Naive thymus-derived CD8-positive, alpha-beta T cell (primary cell): ENCODE measurements at regions not wholly inside any gene's neighbourhood (a gene's known extent, or its start where the extent isn't known, plus 50 kb on each side); places are given as distances from the start of the nearest gene placed in this dataset.

Experiments used
- ATAC-seq, 2 donors: fragments of 150-1000 bp; cut with Tn5 transposase in 1 of 2; sonication (Bioruptor Pico), chemical (Tn5 transposase) in 1 of 2; 1 replicate in 1 of 2; 2 replicates in 1 of 2; pipeline ENCODE4 v1.10.0; 2021; ENCODE audit warnings: mild to moderate bottlenecking in 2 of 2, moderate library complexity in 2 of 2
- POLR2A ChIA-PET: fragments of 350-600 bp; sonication (Branson Sonifier 250); formaldehyde crosslinking; loops from one replicate; lab custom pipeline; 2021; ENCODE audit warnings: antibody characterized with exemption; lab: Charles Lee
- DNase-seq, 10 donors: peaks; one replicate each; pipeline versions ENCODE4 v3.0.0 to v3.0.0-alpha.2; 2020 to 2022
- H3K27ac Mint-ChIP-seq, 10 donors: one replicate each; pipeline ENCODE4 v1.8.0; 2020 to 2022; ENCODE audit warnings: mild to moderate bottlenecking in 10 of 10, mixed read lengths in 10 of 10, moderate library complexity in 4 of 10, inconsistent platforms in 1 of 10
- H3K27me3 Mint-ChIP-seq, 5 donors: one replicate each; pipeline ENCODE4 v1.8.0; 2021 to 2022; ENCODE audit warnings: mixed read lengths in 5 of 5
- H3K36me3 Mint-ChIP-seq, 3 donors: one replicate each; pipeline ENCODE4 v1.8.0; 2020 to 2022; ENCODE audit warnings: mixed read lengths in 3 of 3, mild to moderate bottlenecking in 2 of 3, inconsistent platforms in 1 of 3
- H3K4me1 Mint-ChIP-seq, 4 donors: one replicate each; pipeline ENCODE4 v1.8.0; 2021 to 2022; ENCODE audit warnings: mixed read lengths in 4 of 4
- H3K4me3 Mint-ChIP-seq, 10 donors: one replicate each; pipeline ENCODE4 v1.8.0; 2020 to 2022; ENCODE audit warnings: mild to moderate bottlenecking in 10 of 10, mixed read lengths in 10 of 10, moderate library complexity in 6 of 10, inconsistent platforms in 1 of 10
- H3K9me3 Mint-ChIP-seq, 9 donors: one replicate each; pipeline ENCODE4 v1.8.0; 2020 to 2022; ENCODE audit warnings: mixed read lengths in 9 of 9, mild to moderate bottlenecking in 3 of 9, inconsistent platforms in 1 of 9, moderate library complexity in 1 of 9

DNA sequence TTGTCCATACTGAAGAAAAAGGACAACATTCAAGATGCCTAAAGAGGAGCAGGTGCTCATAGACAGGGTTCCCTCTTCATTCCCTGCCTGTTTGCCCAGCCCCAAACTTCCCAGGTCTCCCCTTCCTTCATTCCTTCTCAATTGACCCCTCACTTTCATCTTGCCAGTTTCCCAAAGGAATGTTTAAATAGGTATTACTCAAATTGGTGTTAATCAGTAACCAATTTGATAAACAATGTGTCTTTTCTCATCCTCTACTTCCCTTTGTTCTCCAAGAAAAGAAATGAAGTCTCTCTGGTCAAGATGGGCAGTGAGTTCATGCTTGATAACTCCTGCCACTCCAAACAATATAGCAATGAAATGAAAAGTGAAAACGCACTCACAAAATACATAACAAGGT, 101.9 kb downstream of the TMPRSS5 start:
- Mint-ChIP-seq H3K36me3 (peaks cover 0 to 14% (median 0%) of the 10 kb centered on the region in 3 donors), H3K4me3 (no peak overlapping the region), H3K27me3 (peaks cover 4 to 36% (median 17%) of the 10 kb centered on the region in 5 donors), H3K9me3 (peaks cover 3 to 20% (median 14%) of the 10 kb centered on the region in 9 donors), H3K4me1 (no peaks in the 10 kb centered on the region), H3K27ac (no peak overlapping the region)
- ATAC-seq (no peak), DNase-seq (no peak)
- POLR2A ChIA-PET: no interaction called here

DNA sequence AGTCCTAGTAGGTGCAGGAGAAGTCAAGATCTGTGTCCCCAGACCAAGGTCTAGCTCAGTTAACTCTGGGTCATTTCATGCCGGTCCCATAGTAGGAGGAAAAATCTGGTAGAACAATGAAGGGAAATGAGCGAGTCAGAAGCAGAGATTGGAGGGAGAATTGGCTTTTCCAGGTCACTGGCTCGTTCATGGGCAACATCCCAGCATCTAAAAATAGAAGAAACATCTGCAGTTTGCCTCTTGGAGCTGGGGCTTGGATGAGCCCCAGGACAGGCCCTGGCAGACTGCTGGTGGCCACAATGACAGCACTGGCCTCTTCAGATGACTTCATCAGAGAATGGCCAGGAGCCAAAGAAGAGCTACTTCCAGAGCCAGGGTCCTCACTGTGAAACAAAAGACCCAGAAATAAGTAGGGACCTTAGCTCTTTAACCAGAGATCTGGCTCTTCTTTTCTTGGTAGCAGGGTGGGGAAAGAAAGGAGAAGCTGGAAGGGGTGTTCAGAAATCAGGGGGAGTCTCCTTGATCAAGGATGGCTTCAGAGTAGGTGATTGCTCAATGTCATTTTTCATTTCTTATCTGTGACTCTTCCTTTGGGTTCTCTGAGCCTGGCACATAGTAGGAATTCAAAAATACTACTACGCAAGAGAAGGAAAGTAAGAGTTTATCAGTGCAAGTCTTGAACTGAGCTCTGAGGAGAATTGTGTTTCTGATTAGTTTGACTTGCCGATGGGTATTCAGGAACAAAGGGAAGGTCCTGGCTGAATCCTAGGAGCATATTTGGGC, 102.6 kb downstream of the TMPRSS5 start:
- Mint-ChIP-seq H3K36me3 (peaks cover 0 to 14% (median 0%) of the 10 kb centered on the region in 3 donors), H3K4me1 (no peaks in the 10 kb centered on the region), H3K27me3 (peaks cover 7 to 44% (median 18%) of the 10 kb centered on the region in 5 donors), H3K27ac (no peak overlapping the region), H3K4me3 (no peak overlapping the region), H3K9me3 (peaks cover 3 to 20% (median 14%) of the 10 kb centered on the region in 9 donors)
- no peak for DNase-seq
- no peak for ATAC-seq
- POLR2A ChIA-PET: no interaction called here

DNA sequence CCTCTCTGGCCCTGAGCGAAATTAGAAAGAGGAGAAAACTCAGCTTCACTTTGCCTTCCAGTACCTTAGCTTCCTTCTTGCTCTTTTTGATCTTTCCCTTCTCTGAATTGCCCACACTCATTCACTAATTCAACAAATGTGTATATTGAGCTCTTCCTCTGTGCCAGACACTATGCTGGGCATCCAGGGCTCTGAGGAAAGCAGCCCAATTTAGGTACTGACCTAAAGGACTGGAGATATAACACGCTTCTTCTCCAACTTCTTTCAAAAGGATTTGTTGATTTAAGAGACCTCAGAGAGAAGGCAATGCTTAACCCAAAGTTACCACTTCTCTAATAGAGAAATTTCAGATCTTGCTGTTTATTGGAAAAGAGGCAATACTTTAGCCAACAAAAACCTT, 103.6 kb downstream of the TMPRSS5 start:
- DNase-seq (no peak), ATAC-seq (no peak)
- Mint-ChIP-seq H3K27me3 (peaks cover 7 to 53% (median 21%) of the 10 kb centered on the region in 5 donors), H3K9me3 (peaks cover 3 to 20% (median 14%) of the 10 kb centered on the region in 9 donors), H3K36me3 (peaks cover 0 to 14% (median 0%) of the 10 kb centered on the region in 3 donors), H3K27ac (no peak overlapping the region), H3K4me3 (no peak overlapping the region), H3K4me1 (no peaks in the 10 kb centered on the region)
- POLR2A ChIA-PET: no interaction called here

DNA sequence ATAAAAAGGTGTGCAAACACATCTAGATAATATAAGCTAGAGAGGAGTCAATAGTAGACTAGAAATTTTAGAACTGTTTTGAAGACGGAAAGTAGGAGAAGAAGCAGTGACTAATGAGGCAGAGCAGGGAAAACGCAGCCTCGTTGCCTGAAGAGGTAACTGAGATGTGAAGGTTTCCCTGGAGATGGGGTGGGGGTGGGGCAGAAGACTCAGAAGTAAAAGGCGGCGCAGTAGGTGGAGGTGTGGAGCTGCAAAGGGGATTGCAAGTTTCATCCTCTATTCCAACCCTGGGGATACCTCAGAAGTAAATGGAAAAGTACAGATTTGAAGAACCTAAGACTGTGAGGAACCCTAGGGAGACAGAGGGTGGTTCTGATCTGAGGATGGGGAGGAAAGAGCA, 109.5 kb downstream of the TMPRSS5 start:
- no peak overlapping the region for H3K4me3 Mint-ChIP-seq
- H3K4me1 Mint-ChIP-seq: no peaks in the 10 kb centered on the region
- H3K9me3 Mint-ChIP-seq: peaks cover 0 to 15% (median 9%) of the 10 kb centered on the region in 9 donors
- peaks cover 10 to 61% (median 32%) of the 10 kb centered on the region in 5 donors for H3K27me3 Mint-ChIP-seq
- H3K36me3 Mint-ChIP-seq: peaks cover 0 to 16% (median 0%) of the 10 kb centered on the region in 3 donors
- peak overlapping the region in 1 of 10 donors; percentile 9 for H3K27ac Mint-ChIP-seq
- ATAC-seq (no peak), DNase-seq (no peak)
- POLR2A ChIA-PET: no interaction called here

DNA sequence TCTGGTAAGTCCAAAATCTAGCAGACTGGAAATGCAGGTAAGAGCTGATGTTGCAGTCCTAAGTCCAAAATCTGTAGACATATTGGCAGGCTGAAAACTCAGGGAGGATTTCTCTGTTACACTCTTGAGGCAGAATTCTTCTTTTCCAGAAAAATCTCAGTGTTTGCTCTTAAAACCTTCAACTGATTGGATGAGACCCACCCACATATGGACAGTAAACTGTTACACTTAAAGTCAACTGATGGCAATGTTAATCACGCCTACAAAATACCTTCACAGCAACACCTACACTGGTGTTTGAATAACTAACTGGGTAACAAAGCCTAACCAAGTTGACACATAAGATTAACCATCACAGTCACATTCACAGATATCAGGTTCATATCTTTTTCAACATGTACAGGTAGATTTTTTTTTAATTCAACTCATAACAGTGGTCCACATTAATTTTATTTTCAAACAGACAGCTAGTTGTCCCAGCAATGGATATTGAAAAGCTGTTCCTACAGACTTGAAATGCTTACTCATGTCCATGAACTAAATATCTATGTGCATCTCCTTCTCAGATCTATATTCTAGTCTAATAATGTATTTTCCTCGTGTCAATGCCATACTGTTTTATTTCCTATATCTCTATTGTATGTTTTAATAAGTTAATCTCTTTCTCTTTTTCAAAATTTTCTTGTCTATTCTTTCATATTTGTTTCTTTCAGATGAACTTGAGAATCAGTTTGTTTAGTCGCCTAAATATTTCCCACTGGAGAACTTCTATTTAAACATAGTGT, 110.1 kb downstream of the TMPRSS5 start:
- Mint-ChIP-seq H3K4me3 (no peak overlapping the region), H3K9me3 (peaks cover 0 to 15% (median 9%) of the 10 kb centered on the region in 9 donors), H3K27me3 (peaks cover 11 to 63% (median 33%) of the 10 kb centered on the region in 5 donors), H3K36me3 (peaks cover 0 to 16% (median 0%) of the 10 kb centered on the region in 3 donors), H3K4me1 (no peaks in the 10 kb centered on the region), H3K27ac (peak overlapping the region in 1 of 10 donors; percentile 69)
- ATAC-seq (no peak), DNase-seq (no peak)
- POLR2A ChIA-PET: no interaction called here

DNA sequence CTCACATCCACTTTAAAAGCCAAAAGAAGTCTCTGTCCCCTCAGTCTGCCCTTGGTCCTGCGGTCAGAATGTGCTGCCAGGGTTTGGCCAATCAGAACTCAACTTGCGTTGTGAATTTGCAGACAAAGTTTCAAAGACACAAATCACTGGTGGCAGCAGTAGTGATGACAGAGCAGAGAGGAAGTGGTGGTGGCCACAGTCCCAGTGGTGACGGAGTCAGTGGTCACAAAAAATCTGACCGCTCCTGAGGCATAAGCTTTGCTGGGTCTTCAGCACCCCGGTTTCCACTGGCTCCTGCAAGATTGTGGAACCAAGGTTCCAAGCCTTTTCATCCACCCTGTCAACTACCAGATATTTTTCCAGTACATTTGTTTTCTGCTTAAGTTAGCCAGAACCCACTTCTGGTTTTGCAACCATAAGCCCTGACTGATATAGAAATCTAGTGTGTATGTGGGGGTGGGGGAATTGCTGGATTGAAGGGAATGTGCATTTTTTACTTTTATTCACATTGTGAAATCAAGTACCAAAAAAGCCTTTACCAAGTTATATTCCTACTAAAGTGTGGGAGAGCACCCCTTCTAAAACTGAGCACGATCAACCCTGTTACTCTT, 112.3 kb downstream of the TMPRSS5 start:
- H3K27me3 Mint-ChIP-seq: peaks cover 15 to 61% (median 35%) of the 10 kb centered on the region in 5 donors
- peaks cover 2 to 15% (median 9%) of the 10 kb centered on the region in 9 donors for H3K9me3 Mint-ChIP-seq

DNA sequence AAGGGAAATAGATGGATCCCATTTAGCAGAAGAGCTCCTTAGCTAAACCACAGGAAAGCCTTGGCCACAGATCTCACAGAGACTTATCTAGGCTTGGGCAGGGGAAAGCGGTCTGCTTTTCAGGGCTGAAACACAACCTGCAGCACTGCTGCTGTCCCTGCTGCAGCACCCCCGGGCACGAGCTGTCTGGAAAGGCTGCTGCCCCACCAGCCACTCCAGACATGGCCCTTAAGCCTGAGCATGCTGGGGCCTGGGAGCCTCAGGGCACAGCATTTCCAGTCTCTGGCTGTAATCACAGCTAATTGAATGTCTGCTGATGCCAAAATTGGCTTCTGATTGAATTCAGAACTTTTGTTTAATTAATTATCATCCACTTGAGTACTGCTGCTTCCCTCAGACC, 115.0 kb downstream of the TMPRSS5 start:
- POLR2A ChIA-PET: no interaction called here
- peaks cover 12 to 36% (median 21%) of the 10 kb centered on the region in 5 donors for H3K27me3 Mint-ChIP-seq
- peaks cover 0 to 10% (median 0%) of the 10 kb centered on the region in 3 donors for H3K36me3 Mint-ChIP-seq
- DNase-seq (no peak), ATAC-seq (no peak)
- no peak overlapping the region for H3K4me3 Mint-ChIP-seq
- H3K4me1 Mint-ChIP-seq: no peaks in the 10 kb centered on the region
- no peak overlapping the region for H3K27ac Mint-ChIP-seq
- H3K9me3 Mint-ChIP-seq: peaks cover 0 to 13% (median 3%) of the 10 kb centered on the region in 9 donors

More for the DNA sequence above, 112.3 kb downstream of the TMPRSS5 start:
- no peak for ATAC-seq
- Mint-ChIP-seq H3K36me3 (peaks cover 0 to 16% (median 0%) of the 10 kb centered on the region in 3 donors), H3K4me3 (no peak overlapping the region), H3K27ac (no peak overlapping the region), H3K4me1 (no peaks in the 10 kb centered on the region)
- no peak for DNase-seq
- POLR2A ChIA-PET: no interaction called here

DNA sequence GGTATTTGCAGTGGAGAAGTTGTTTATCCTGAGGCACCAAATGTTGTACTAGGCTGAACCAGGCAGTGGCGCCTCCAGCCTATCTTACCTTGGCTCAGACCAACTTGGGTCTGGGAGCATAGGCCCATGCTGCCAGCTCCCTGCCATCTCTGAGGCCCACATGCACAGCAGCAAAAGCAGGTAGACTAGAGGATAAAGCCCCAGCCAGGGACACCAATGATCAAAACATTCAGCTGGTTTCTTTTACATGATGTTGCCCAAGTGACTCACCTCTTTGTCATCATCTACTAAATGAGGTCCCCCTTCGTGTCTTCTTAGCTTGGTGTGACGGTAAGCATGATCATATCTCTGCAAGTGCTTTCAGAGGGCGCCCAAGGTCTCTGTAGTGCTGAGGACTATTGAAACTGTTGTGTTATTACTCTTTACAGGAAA, 112.1 kb upstream of the DRD2 start:
- no peak for ATAC-seq
- POLR2A ChIA-PET: no interaction called here
- DNase-seq: no peak
- Mint-ChIP-seq H3K4me3 (no peak overlapping the region), H3K36me3 (no peaks in the 10 kb centered on the region), H3K4me1 (no peaks in the 10 kb centered on the region), H3K9me3 (peaks cover 0 to 8% (median 0%) of the 10 kb centered on the region in 9 donors), H3K27ac (no peak overlapping the region), H3K27me3 (peaks cover 6 to 20% (median 8%) of the 10 kb centered on the region in 5 donors)

DNA sequence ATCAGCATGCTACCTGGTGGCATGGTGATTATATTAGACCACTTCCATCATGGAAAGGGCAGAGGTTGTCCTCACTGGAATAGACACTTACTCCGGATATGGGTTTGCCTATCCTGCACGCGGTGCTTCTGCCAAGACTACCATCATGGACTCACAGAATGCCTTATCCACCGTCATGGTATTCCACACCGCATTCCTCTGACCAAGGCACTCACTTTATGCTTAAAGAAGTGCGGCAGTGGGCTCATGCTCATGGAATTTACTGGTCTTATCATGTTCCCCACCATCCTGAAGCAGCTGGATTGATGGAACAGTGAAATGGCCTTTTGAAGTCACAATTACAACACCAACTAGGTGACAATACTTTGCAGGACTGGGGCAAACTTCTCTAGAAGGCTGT, 109.2 kb upstream of the DRD2 start:
- Mint-ChIP-seq H3K4me1 (no peaks in the 10 kb centered on the region), H3K27me3 (peaks cover 0 to 6% (median 2%) of the 10 kb centered on the region in 5 donors), H3K36me3 (no peaks in the 10 kb centered on the region), H3K27ac (no peak overlapping the region), H3K9me3 (peaks cover 0 to 8% (median 0%) of the 10 kb centered on the region in 9 donors), H3K4me3 (no peak overlapping the region)
- POLR2A ChIA-PET: no interaction called here
- ATAC-seq (no peak), DNase-seq (no peak)

DNA sequence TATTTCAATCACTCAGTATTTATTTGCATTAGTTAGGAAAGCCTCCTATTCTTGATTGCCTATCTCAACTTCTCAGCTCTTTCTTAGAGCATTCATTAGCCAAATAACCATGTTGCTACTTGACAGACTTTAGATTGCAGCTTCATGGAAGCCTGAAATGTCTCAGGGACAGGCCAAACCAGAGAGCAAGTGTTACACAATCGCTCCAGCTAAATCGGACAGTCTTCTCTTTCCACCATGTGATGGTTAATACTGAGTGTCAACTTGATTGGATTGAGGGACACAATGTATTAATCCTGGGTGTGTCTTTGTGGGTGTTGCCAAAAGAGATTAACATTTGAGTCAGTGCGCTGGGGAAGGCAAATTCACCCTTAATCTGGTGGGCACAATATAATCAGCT, 106.5 kb upstream of the DRD2 start:
- DNase-seq: no peak
- H3K4me1 Mint-ChIP-seq: peaks cover 0 to 6% (median 0%) of the 10 kb centered on the region in 4 donors
- H3K27ac Mint-ChIP-seq: no peak overlapping the region
- peaks cover 0 to 7% (median 0%) of the 10 kb centered on the region in 9 donors for H3K9me3 Mint-ChIP-seq
- ATAC-seq: no peak
- no peaks in the 10 kb centered on the region for H3K36me3 Mint-ChIP-seq
- POLR2A ChIA-PET: no interaction called here
- H3K27me3 Mint-ChIP-seq: peaks cover 0 to 19% (median 9%) of the 10 kb centered on the region in 5 donors
- no peak overlapping the region for H3K4me3 Mint-ChIP-seq

DNA sequence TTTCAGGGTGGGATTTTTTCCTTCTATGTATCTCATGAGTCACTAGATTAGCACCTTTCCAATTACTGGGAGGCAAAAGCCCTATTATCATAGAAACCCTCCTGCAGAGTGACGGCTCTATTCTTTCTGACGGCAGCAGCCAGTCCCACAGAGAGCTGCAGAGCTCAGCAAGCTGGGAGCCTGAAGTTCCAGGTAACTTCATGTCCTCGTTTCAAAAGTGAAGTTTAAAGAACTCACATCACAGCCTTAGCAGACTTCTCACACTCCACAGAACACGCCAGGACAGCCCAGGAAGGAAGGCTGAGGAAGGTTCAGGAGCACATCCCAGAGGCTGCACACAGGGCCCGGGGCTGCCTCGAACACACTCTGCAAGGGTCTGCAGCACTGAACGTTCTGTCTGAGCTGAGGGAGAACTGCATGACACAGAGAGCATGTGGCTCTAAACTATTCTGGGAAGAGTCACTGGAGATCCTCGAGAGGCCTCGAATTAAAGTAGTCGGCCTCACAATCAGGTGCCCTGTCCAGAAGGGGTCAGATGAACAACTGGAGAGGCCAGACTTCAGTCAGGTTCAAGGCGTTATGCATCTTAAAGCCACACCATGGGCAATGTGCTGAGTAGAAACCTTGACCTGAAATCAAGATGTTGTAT, 104.2 kb upstream of the DRD2 start:
- H3K4me3 Mint-ChIP-seq: no peak overlapping the region
- DNase-seq: no peak
- H3K27ac Mint-ChIP-seq: no peak overlapping the region
- POLR2A ChIA-PET: no interaction called here
- no peak for ATAC-seq
- no peaks in the 10 kb centered on the region for H3K9me3 Mint-ChIP-seq
- H3K4me1 Mint-ChIP-seq: peaks cover 0 to 6% (median 0%) of the 10 kb centered on the region in 4 donors
- peaks cover 3 to 28% (median 12%) of the 10 kb centered on the region in 5 donors for H3K27me3 Mint-ChIP-seq
- no peaks in the 10 kb centered on the region for H3K36me3 Mint-ChIP-seq

DNA sequence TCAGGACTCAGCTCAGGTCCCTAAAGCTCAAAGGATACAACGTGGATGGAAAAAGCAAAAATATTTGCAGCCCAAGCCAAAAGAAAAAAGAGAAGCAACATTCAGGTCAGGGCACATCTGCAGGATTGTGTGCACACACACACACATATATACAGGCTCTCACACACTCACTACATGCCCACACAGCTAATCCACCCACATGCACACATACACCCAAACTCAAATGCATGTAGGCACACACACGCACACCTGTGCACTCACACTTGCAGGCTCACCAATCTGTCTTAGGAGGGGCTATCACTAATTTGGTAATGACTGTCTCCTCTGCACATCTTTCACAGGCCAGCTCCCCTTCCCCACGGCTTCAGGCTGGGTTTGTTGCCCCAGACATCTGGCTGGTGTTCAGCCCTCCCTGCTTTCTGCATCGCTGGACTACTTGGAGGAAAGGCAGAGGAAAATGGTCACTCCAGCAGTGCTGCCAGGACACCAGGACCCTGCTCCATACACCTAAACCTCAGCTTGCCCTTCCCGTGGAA, 103.6 kb upstream of the DRD2 start:
- Mint-ChIP-seq H3K27me3 (peaks cover 3 to 27% (median 14%) of the 10 kb centered on the region in 5 donors), H3K4me3 (no peak overlapping the region), H3K27ac (no peak overlapping the region), H3K36me3 (no peaks in the 10 kb centered on the region), H3K9me3 (no peaks in the 10 kb centered on the region), H3K4me1 (peaks cover 0 to 6% (median 0%) of the 10 kb centered on the region in 4 donors)
- ATAC-seq (no peak), DNase-seq (no peak)
- POLR2A ChIA-PET: no interaction called here
